ENCODE measurements at regions not wholly inside any gene's neighbourhood (a gene's known extent, or its start where the extent isn't known, plus 50 kb on each side); places are given as distances from the start of the nearest gene placed in this dataset.

- peaks cover 25% of the 10 kb centered on the region for H3K4me1 Mint-ChIP-seq (ENCODE audit: insufficient read depth, unreplicated experiment)
- intact Hi-C loops (cut with micrococcal nuclease), result no loop called here
- no peaks in the 10 kb centered on the region for H3K36me3 Mint-ChIP-seq (ENCODE audit: insufficient read depth, unreplicated experiment)
- no peaks in the 10 kb centered on the region for H3K9me3 Mint-ChIP-seq (ENCODE audit: unreplicated experiment)
- no peak overlapping the region for H3K27ac Mint-ChIP-seq (ENCODE audit: low read depth, unreplicated experiment)
- no peak for TF ChIP-seq CTCF (IDR thresholded peaks at IDR 0.05; ENCODE audit: unreplicated experiment)
- CTCF ChIA-PET, result interaction anchor here (0.6 to 1.6 kb wide), 2 partner anchors 52 to 262 kb away, joined by 3 to 13 read pairs; no protein-coding TSS in a partner anchor
- no peaks in the 10 kb centered on the region for H3K27me3 Mint-ChIP-seq (ENCODE audit: insufficient read depth, unreplicated experiment)
- H3K4me3 Mint-ChIP-seq (ENCODE audit: unreplicated experiment), result no peak overlapping the region
- POLR2A ChIA-PET, result interaction anchor here (1.0 kb wide), 1 partner anchor 17 kb away, joined by 3 read pairs; no protein-coding TSS in a partner anchor
- no peak for DNase-seq (ENCODE audit: unreplicated experiment)
- BruUV-seq (replicated peaks), result no TSS peak
These were observed 62.6 kb upstream of the SSTR1 start for GRCh38 chr14:38145142-38145541.

GRCh38 chr14:38150075-38150474, 57.6 kb upstream of the SSTR1 start:
- TF ChIP-seq CTCF (IDR thresholded peaks at IDR 0.05; ENCODE audit: unreplicated experiment), result no peak
- peaks cover 4% of the 10 kb centered on the region for H3K4me1 Mint-ChIP-seq (ENCODE audit: insufficient read depth, unreplicated experiment)
- ChIA-PET POLR2A (interaction anchor here (1.0 kb wide), 1 partner anchor 9 kb away, joined by 4 read pairs; no protein-coding TSS in a partner anchor), CTCF (interaction anchor here (1.2 kb wide), 1 partner anchor 247 kb away, joined by 6 read pairs; no protein-coding TSS in a partner anchor)
- H3K4me3 Mint-ChIP-seq (ENCODE audit: unreplicated experiment), result no peak overlapping the region
- no peak overlapping the region for H3K27ac Mint-ChIP-seq (ENCODE audit: low read depth, unreplicated experiment)
- no peaks in the 10 kb centered on the region for H3K27me3 Mint-ChIP-seq (ENCODE audit: insufficient read depth, unreplicated experiment)
- DNase-seq (ENCODE audit: unreplicated experiment), result no peak
- BruUV-seq (replicated peaks), result no TSS peak
- no peaks in the 10 kb centered on the region for H3K9me3 Mint-ChIP-seq (ENCODE audit: unreplicated experiment)
- intact Hi-C loops (cut with micrococcal nuclease), result no loop called here
- no peaks in the 10 kb centered on the region for H3K36me3 Mint-ChIP-seq (ENCODE audit: insufficient read depth, unreplicated experiment)
